ENCODE measurements at regions not wholly inside any gene's neighbourhood (a gene's known extent, or its start where the extent isn't known, plus 50 kb on each side); places are given as distances from the start of the nearest gene placed in this dataset.

DNA sequence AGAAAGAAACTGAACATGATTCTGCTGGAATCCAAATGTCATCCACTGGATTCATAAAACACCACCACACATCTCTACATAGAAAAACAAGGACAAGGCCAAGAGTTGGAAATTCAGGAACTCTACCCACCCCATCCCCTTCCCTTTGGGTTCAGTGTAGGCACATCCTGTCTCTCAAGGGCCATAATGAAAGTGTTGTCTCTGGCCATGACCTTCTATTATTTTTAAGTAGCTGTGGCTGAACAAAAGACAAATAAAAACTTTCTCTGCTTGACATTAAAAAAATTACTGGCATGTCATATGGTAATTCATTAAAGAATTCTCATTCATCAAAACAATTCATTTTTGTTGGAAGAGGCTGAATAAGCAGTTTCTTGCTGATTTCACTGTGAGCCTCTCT is 54.9 kb upstream of the ZBTB18 start:
- Histone ChIP-seq H3K9me3 (replicated peaks) (no peaks in the 10 kb centered on the region), H3K36me3 (no peaks in the 10 kb centered on the region), H3K4me1 (no peaks in the 10 kb centered on the region), H3K27me3 (no peaks in the 10 kb centered on the region), H3K27ac (no peak overlapping the region), H3K4me3 (no peak overlapping the region)
- no peak for DNase-seq

- H3K27ac ChIP-seq: no peak overlapping the region
- H3K36me3 ChIP-seq: no peaks in the 10 kb centered on the region
- H3K27me3 ChIP-seq: no peaks in the 10 kb centered on the region
- no peak for DNase-seq
- H3K4me3 ChIP-seq: no peak overlapping the region
- no peaks in the 10 kb centered on the region for H3K9me3 ChIP-seq (replicated peaks)
- no peaks in the 10 kb centered on the region for H3K4me1 ChIP-seq
These were observed 59.4 kb upstream of the ZBTB18 start for GRCh38 chr1:243991650-243992049.

DNA sequence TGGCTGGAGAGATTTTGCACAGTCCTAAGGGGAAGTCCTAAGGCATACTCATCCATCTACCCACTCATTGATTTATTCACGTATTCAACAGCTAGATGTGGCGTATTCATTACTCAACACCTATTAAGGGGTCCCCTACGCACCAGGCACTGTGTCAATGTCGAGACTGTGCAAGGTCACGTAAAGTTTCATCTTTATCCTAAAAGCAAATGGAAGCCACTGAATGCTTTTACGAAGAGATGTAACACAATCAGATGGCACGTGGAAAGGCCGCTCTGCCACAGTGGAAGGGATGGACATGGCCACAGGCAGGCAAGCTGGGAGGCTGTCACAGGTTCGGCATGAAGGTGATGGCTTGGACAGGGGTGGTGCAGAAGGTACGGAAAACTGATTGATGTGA is 66.3 kb upstream of the ZBTB18 start:
- H3K9me3 ChIP-seq (replicated peaks): no peaks in the 10 kb centered on the region
- no peak for DNase-seq
- no peak overlapping the region for H3K27ac ChIP-seq
- no peaks in the 10 kb centered on the region for H3K27me3 ChIP-seq
- H3K4me3 ChIP-seq: no peak overlapping the region
- H3K36me3 ChIP-seq: no peaks in the 10 kb centered on the region
- no peaks in the 10 kb centered on the region for H3K4me1 ChIP-seq

GRCh38 chr1:243982447-243983018 is 68.5 kb upstream of the ZBTB18 start:
- H3K36me3 ChIP-seq: no peaks in the 10 kb centered on the region
- no peak overlapping the region for H3K27ac ChIP-seq
- no peak overlapping the region for H3K4me3 ChIP-seq
- H3K9me3 ChIP-seq (replicated peaks): no peaks in the 10 kb centered on the region
- DNase-seq: peak in 1 of 2 experiments; percentile 10
- H3K4me1 ChIP-seq: no peaks in the 10 kb centered on the region
- no peaks in the 10 kb centered on the region for H3K27me3 ChIP-seq

GRCh38 chr1:243980471-243980870 is 70.6 kb upstream of the ZBTB18 start:
- Histone ChIP-seq H3K27me3 (no peaks in the 10 kb centered on the region), H3K9me3 (replicated peaks) (no peaks in the 10 kb centered on the region), H3K4me1 (no peaks in the 10 kb centered on the region), H3K36me3 (no peaks in the 10 kb centered on the region), H3K4me3 (no peak overlapping the region), H3K27ac (no peak overlapping the region)
- no peak for DNase-seq

GRCh38 chr1:243980071-243980470 is 71.0 kb upstream of the ZBTB18 start:
- no peak for DNase-seq
- no peak overlapping the region for H3K27ac ChIP-seq
- H3K36me3 ChIP-seq: no peaks in the 10 kb centered on the region
- no peaks in the 10 kb centered on the region for H3K9me3 ChIP-seq (replicated peaks)
- H3K27me3 ChIP-seq: no peaks in the 10 kb centered on the region
- no peaks in the 10 kb centered on the region for H3K4me1 ChIP-seq
- no peak overlapping the region for H3K4me3 ChIP-seq

DNA sequence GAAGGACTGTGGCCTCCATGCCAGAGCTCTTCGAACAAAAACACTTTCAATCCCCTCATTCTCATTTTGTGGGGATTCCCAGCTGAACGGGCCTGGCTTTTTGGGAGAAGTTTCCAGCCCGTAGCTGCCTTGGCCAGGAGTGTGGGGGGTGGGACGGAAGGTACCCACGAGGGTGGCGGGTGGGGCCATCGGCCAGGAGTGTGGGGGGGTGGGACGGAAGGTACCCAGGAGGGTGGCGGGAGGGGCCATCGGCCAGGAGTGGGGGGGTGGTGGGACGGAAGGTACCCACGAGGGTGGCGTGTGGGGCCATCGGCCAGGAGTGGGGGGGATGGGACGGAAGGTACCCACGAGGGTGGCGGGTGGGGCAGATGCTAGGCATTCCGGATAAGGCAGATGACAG is 71.7 kb upstream of the ZBTB18 start:
- Histone ChIP-seq H3K27ac (no peak overlapping the region), H3K4me1 (no peaks in the 10 kb centered on the region), H3K4me3 (no peak overlapping the region), H3K27me3 (no peaks in the 10 kb centered on the region), H3K9me3 (replicated peaks) (no peaks in the 10 kb centered on the region), H3K36me3 (no peaks in the 10 kb centered on the region)
- no peak for DNase-seq

- H3K36me3 ChIP-seq: no peaks in the 10 kb centered on the region
- H3K27me3 ChIP-seq: no peaks in the 10 kb centered on the region
- no peaks in the 10 kb centered on the region for H3K9me3 ChIP-seq (replicated peaks)
- no peaks in the 10 kb centered on the region for H3K4me1 ChIP-seq
- no peak for DNase-seq
- H3K4me3 ChIP-seq: no peak overlapping the region
- no peak overlapping the region for H3K27ac ChIP-seq
These were observed 74.0 kb upstream of the ZBTB18 start for GRCh38 chr1:243977094-243977493.

GRCh38 chr1:243974451-243975292 is 76.4 kb upstream of the ZBTB18 start:
- DNase-seq: peak; percentile 21 to 50

GRCh38 chr1:243973169-243973568 is 77.9 kb upstream of the ZBTB18 start:
- H3K36me3 ChIP-seq: no peaks in the 10 kb centered on the region
- H3K4me1 ChIP-seq: peaks cover 20% of the 10 kb centered on the region
- H3K27me3 ChIP-seq: no peaks in the 10 kb centered on the region
- no peaks in the 10 kb centered on the region for H3K9me3 ChIP-seq (replicated peaks)
- H3K27ac ChIP-seq: no peak overlapping the region
- no peak overlapping the region for H3K4me3 ChIP-seq
- DNase-seq: no peak

More at GRCh38 chr1:243974451-243975292, 76.4 kb upstream of the ZBTB18 start:
- Histone ChIP-seq H3K4me3 (no peak overlapping the region), H3K9me3 (replicated peaks) (no peaks in the 10 kb centered on the region), H3K36me3 (no peaks in the 10 kb centered on the region), H3K4me1 (peaks cover 5% of the 10 kb centered on the region; the same call in 1 of the 2 replicates), H3K27me3 (no peaks in the 10 kb centered on the region), H3K27ac (no peak overlapping the region)

GRCh38 chr1:243970077-243970476 is 81.0 kb upstream of the ZBTB18 start:
- H3K36me3 ChIP-seq: no peaks in the 10 kb centered on the region
- no peak for DNase-seq
- no peaks in the 10 kb centered on the region for H3K9me3 ChIP-seq (replicated peaks)
- H3K27ac ChIP-seq: no peak overlapping the region
- H3K4me3 ChIP-seq: no peak overlapping the region
- H3K27me3 ChIP-seq: no peaks in the 10 kb centered on the region
- H3K4me1 ChIP-seq: peaks cover 27% of the 10 kb centered on the region

DNA sequence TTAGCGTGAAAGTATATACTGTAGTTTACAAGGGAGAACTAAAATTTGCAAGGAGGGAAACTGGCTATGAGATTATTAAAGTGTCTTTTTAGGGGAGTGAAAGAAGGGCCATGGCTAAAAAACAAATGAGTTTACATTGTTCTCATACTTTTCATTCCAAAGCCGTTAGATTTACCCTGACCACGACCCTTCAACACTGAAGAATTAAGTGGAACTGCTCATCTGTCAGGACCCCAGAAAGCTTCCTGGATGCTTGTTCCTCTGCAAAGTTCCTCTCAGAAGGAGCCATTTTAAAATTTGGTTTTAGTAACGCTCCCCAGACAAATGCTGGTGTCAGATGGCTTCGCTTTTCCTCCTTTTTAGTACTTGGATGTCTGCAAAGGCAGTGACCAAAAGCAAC is 82.7 kb upstream of the ZBTB18 start:
- Histone ChIP-seq H3K9me3 (replicated peaks) (no peaks in the 10 kb centered on the region), H3K4me1 (peaks cover 27% of the 10 kb centered on the region), H3K27ac (peak overlapping the region; percentile 70), H3K36me3 (no peaks in the 10 kb centered on the region), H3K27me3 (no peaks in the 10 kb centered on the region), H3K4me3 (no peak overlapping the region)
- DNase-seq: peak; percentile 38 to 45

DNA sequence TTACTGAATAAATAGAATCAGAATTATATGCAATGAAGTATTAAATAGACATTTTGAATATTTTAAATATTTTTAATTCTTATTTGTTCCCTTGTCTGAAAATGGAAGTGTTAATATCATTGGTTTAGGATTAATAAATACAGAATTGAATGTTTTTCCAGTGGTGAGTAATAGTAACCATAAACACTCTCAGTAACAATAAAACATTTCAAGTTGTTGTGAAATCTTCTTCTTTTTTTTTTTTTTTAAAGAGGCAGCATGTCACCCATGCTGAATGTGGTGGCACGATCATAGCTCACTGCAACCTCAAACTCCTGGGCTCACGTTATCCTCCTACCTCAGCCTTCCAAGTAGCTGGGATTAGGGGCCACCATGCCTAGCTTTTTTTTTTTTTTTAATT is 86.2 kb upstream of the ZBTB18 start:
- no peaks in the 10 kb centered on the region for H3K36me3 ChIP-seq
- no peak for DNase-seq
- no peak overlapping the region for H3K4me3 ChIP-seq
- no peak overlapping the region for H3K27ac ChIP-seq
- H3K4me1 ChIP-seq: peaks cover 25% of the 10 kb centered on the region
- no peaks in the 10 kb centered on the region for H3K9me3 ChIP-seq (replicated peaks)
- H3K27me3 ChIP-seq: no peaks in the 10 kb centered on the region

GRCh38 chr1:243963571-243963970 is 87.5 kb upstream of the ZBTB18 start:
- no peak for DNase-seq
- Histone ChIP-seq H3K4me3 (no peak overlapping the region), H3K4me1 (peaks cover 11% of the 10 kb centered on the region), H3K27me3 (no peaks in the 10 kb centered on the region), H3K27ac (no peak overlapping the region), H3K36me3 (no peaks in the 10 kb centered on the region), H3K9me3 (replicated peaks) (no peaks in the 10 kb centered on the region)

- Histone ChIP-seq H3K4me3 (no peak overlapping the region), H3K9me3 (replicated peaks) (no peaks in the 10 kb centered on the region), H3K4me1 (peaks cover under 1% of the 10 kb centered on the region), H3K27ac (no peak overlapping the region), H3K27me3 (no peaks in the 10 kb centered on the region), H3K36me3 (no peaks in the 10 kb centered on the region)
- DNase-seq: no peak
These were observed 88.5 kb upstream of the ZBTB18 start for GRCh38 chr1:243962541-243962940.

- Histone ChIP-seq H3K36me3 (no peaks in the 10 kb centered on the region), H3K9me3 (replicated peaks) (no peaks in the 10 kb centered on the region), H3K4me3 (no peak overlapping the region), H3K4me1 (no peaks in the 10 kb centered on the region; the same call in 1 of the 2 replicates), H3K27me3 (no peaks in the 10 kb centered on the region), H3K27ac (no peak overlapping the region)
- no peak for DNase-seq
These were observed 91.1 kb upstream of the ZBTB18 start for GRCh38 chr1:243959998-243960397.
